C4-2B (cell line): ENCODE measurements at regions not wholly inside any gene's neighbourhood (a gene's known extent, or its start where the extent isn't known, plus 50 kb on each side); places are given as distances from the start of the nearest gene placed in this dataset.

Source experiments
- ZFX ChIP-seq: fragments of 450-650 bp; IDR thresholded peaks from 2 replicates; pipeline ENCODE4 v1.6.1; 2017
- TF ChIP-seq, protein P1 (sequence below): fragments of 450-650 bp; conservative IDR thresholded peaks from 2 replicates; pipeline ENCODE4 v1.5.1; 2017; ENCODE audit warnings: mild to moderate bottlenecking

GRCh38 chr12:94841177-94841576 is 162.3 kb downstream of the NDUFA12 start:
- TF ChIP-seq, protein P1, sequence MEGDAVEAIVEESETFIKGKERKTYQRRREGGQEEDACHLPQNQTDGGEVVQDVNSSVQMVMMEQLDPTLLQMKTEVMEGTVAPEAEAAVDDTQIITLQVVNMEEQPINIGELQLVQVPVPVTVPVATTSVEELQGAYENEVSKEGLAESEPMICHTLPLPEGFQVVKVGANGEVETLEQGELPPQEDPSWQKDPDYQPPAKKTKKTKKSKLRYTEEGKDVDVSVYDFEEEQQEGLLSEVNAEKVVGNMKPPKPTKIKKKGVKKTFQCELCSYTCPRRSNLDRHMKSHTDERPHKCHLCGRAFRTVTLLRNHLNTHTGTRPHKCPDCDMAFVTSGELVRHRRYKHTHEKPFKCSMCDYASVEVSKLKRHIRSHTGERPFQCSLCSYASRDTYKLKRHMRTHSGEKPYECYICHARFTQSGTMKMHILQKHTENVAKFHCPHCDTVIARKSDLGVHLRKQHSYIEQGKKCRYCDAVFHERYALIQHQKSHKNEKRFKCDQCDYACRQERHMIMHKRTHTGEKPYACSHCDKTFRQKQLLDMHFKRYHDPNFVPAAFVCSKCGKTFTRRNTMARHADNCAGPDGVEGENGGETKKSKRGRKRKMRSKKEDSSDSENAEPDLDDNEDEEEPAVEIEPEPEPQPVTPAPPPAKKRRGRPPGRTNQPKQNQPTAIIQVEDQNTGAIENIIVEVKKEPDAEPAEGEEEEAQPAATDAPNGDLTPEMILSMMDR: no peak
- no peak for TF ChIP-seq ZFX
